BE2C (cell line): ENCODE measurements at regions not wholly inside any gene's neighbourhood (a gene's known extent, or its start where the extent isn't known, plus 50 kb on each side); places are given as distances from the start of the nearest gene placed in this dataset.
"Not testable (repeated sequence)": the region's sequence is repeated elsewhere in the genome, so short reads cannot be mapped to it uniquely, and the experiment has no call there.

ENCODE experiments used
- DNase-seq: peaks from one replicate; pipeline ENCODE4 v3.0.0-alpha.2; 2020
- H3K27me3 ChIP-seq: fragments of 250-450 bp; sonication (Bioruptor Pico); 2 replicates; pipeline ENCODE4 v1.5.1; 2020; ENCODE audit warnings: mild to moderate bottlenecking
- H3K36me3 ChIP-seq: fragments of 250-450 bp; sonication (Bioruptor Pico); 2 replicates; pipeline ENCODE4 v1.5.1; 2020; ENCODE audit warnings: mild to moderate bottlenecking
- H3K4me1 ChIP-seq: fragments of 250-450 bp; sonication (Bioruptor Pico); 2 replicates; pipeline ENCODE4 v1.5.1; 2020
- H3K4me3 ChIP-seq: 2 replicates; pipeline ENCODE4 v1.5.1; 2011; ENCODE audit warnings: low read depth, low read length
- H3K9me3 ChIP-seq: fragments of 250-450 bp; sonication (Bioruptor Pico); 2 replicates; pipeline ENCODE4 v1.5.1; 2020
- TF ChIP-seq, protein P1 (sequence below): IDR thresholded peaks from 2 replicates; pipeline ENCODE4 v1.5.1; 2012; ENCODE audit warnings: mild to moderate bottlenecking, low read depth, low read length

DNA sequence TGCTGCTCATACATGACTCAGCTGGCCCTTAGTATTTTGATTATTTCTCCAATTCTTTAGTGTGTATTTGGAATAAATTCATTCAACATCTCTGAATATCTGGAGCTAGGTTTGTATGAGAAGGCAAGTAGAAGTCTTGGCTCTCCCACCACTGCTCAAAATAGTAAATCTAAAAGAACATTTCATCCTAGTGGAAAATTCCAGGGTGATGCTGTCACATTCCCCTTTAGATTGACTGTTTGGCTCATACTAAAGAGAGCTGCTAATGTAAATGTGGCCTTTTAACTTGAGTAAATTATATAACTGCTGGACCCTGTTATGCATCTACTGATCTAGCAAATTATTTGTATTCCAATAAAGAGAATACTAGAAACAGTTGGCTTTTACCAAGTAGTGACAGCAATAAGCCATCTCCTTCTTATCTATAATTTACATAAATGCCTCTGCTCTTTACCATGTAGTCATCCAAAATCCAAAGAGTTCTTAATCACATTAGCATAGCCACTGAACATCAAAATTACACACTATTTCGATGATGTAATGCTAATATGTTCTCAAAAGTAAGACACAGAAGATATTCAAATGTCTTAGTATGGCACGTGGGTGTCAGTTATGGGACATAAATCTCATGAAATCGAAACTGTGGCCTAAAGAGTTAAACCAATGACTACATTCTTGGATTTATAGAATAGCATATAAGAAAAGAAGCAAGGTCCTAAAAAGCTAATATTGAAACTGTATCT lies 86.9 kb upstream of the KCND2 start:
- no peak for DNase-seq
- TF ChIP-seq, protein P1, sequence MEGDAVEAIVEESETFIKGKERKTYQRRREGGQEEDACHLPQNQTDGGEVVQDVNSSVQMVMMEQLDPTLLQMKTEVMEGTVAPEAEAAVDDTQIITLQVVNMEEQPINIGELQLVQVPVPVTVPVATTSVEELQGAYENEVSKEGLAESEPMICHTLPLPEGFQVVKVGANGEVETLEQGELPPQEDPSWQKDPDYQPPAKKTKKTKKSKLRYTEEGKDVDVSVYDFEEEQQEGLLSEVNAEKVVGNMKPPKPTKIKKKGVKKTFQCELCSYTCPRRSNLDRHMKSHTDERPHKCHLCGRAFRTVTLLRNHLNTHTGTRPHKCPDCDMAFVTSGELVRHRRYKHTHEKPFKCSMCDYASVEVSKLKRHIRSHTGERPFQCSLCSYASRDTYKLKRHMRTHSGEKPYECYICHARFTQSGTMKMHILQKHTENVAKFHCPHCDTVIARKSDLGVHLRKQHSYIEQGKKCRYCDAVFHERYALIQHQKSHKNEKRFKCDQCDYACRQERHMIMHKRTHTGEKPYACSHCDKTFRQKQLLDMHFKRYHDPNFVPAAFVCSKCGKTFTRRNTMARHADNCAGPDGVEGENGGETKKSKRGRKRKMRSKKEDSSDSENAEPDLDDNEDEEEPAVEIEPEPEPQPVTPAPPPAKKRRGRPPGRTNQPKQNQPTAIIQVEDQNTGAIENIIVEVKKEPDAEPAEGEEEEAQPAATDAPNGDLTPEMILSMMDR: no peak
- Histone ChIP-seq H3K4me1 (no peaks in the 10 kb centered on the region), H3K4me3 (no peak overlapping the region), H3K36me3 (no peaks in the 10 kb centered on the region), H3K27me3 (no peaks in the 10 kb centered on the region), H3K9me3 (no peaks in the 10 kb centered on the region)

DNA sequence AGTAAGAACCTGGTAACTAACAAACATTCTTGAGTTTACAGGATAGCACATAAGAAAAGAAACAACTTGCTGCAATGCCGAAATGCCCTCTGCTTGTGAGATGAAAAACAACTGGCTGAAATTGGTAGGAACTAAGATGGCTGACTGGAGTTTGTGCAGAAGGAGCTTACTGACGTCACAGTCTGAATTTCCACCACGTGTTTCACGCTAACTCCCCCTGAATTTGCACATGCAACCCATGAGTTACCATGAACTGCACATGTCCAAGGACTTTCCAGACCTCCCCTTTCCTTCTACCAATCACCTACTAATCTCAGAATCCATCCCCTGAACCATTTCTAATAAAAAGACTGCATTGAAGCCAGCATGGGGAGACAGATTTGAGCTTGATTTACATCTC lies 86.3 kb upstream of the KCND2 start:
- Histone ChIP-seq H3K36me3 (no peaks in the 10 kb centered on the region), H3K9me3 (no peaks in the 10 kb centered on the region), H3K4me3 (no peak overlapping the region), H3K4me1 (no peaks in the 10 kb centered on the region), H3K27me3 (no peaks in the 10 kb centered on the region)
- no peak for DNase-seq
- TF ChIP-seq, protein P1: no peak

- Histone ChIP-seq H3K27me3 (no peaks in the 10 kb centered on the region), H3K36me3 (no peaks in the 10 kb centered on the region), H3K9me3 (no peaks in the 10 kb centered on the region), H3K4me1 (no peaks in the 10 kb centered on the region), H3K4me3 (no peak overlapping the region)
- TF ChIP-seq, protein P1: no peak
- DNase-seq: no peak
Observed at GRCh38 chr7:120189623-120190022, 83.4 kb upstream of the KCND2 start.

DNA sequence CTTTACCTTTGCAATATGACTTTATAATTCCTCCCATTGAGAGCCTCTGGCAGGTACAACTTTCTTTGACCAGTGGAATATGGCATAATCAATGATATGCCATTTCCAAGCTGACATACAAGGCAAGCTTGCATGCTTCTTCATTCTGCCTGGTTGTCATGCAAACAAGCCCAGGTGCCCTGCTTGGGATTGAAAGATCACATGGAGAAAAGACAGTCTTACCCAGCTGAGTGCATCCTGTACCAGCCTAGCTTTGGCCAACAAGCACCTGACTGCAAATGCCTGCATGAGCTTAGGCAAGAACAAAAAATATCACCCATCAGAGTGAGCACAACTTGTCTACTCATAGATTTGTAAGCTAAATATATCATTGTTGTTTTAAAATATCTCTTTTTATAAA lies 82.9 kb upstream of the KCND2 start:
- H3K27me3 ChIP-seq: no peaks in the 10 kb centered on the region
- H3K4me3 ChIP-seq: no peak overlapping the region
- no peaks in the 10 kb centered on the region for H3K36me3 ChIP-seq
- TF ChIP-seq, protein P1: no peak
- no peak for DNase-seq
- no peaks in the 10 kb centered on the region for H3K4me1 ChIP-seq
- no peaks in the 10 kb centered on the region for H3K9me3 ChIP-seq

- TF ChIP-seq, protein P1: no peak
- no peaks in the 10 kb centered on the region for H3K27me3 ChIP-seq
- no peaks in the 10 kb centered on the region for H3K4me1 ChIP-seq
- no peak overlapping the region for H3K4me3 ChIP-seq
- DNase-seq: no peak
- no peaks in the 10 kb centered on the region for H3K36me3 ChIP-seq
- H3K9me3 ChIP-seq: no peaks in the 10 kb centered on the region
Observed at GRCh38 chr7:120190566-120190965, 82.4 kb upstream of the KCND2 start.

DNA sequence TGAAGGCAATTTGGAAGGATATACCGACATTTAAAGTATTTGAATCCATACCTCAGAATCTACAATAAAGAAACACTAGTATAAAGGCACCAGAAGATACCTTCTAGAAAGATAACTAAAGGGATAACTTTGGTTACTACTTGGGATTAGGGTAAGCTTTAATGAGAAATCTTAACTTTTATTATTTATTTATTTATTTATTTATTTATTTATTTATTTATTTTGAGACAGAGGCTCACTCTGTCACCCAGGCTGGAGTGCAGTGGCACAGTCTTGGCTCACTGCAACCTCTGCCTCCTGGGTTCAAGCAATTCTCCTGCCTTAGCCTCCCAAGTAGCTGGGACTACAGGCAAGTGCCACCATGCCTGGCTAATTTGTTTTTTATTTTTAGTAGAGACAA lies 81.6 kb upstream of the KCND2 start:
- not testable (repeated sequence) for H3K4me1 ChIP-seq, H3K4me3 ChIP-seq

More for the DNA sequence above, 81.6 kb upstream of the KCND2 start:
- H3K9me3 ChIP-seq, DNase-seq, H3K36me3 ChIP-seq, H3K27me3 ChIP-seq: not testable (repeated sequence)
